ENCODE measurements at regions not wholly inside any gene's neighbourhood (a gene's known extent, or its start where the extent isn't known, plus 50 kb on each side); places are given as distances from the start of the nearest gene placed in this dataset.

DNA sequence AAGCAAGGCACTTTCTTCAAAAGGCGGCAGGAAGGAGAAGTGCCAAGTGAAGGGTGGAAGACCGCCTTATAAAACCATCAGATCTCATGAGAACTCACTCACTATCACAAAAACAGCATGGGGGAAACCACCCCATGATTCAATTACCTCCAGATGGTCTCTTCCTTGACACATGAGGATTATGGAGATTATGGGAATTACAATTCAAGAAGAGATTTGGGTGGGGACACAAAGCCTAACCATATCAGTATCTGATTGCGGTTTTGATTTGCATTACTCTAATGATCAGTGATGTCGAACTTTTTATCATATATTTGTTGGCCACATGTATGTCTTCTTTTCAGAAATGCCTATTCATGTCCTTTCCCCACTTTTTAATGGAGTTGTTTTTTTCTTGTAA, 549.3 kb upstream of the IL12A start:
- no peaks in the 10 kb centered on the region for H3K79me2 ChIP-seq (ENCODE audit: control insufficient read depth, low read length)
- TF ChIP-seq EZH2phosphoT487 (IDR thresholded peaks at IDR 0.05; ENCODE audit: borderline replicate concordance, low read length), result no peak
- TF ChIP-seq, protein P1, sequence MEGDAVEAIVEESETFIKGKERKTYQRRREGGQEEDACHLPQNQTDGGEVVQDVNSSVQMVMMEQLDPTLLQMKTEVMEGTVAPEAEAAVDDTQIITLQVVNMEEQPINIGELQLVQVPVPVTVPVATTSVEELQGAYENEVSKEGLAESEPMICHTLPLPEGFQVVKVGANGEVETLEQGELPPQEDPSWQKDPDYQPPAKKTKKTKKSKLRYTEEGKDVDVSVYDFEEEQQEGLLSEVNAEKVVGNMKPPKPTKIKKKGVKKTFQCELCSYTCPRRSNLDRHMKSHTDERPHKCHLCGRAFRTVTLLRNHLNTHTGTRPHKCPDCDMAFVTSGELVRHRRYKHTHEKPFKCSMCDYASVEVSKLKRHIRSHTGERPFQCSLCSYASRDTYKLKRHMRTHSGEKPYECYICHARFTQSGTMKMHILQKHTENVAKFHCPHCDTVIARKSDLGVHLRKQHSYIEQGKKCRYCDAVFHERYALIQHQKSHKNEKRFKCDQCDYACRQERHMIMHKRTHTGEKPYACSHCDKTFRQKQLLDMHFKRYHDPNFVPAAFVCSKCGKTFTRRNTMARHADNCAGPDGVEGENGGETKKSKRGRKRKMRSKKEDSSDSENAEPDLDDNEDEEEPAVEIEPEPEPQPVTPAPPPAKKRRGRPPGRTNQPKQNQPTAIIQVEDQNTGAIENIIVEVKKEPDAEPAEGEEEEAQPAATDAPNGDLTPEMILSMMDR (IDR thresholded peaks at IDR 0.05; ENCODE audit: low read depth, low read length, poor library complexity, severe bottlenecking), result no peak
- no peaks in the 10 kb centered on the region for H3K27me3 ChIP-seq (ENCODE audit: control insufficient read depth, low read length)
- no peak overlapping the region for H3K27ac ChIP-seq (ENCODE audit: low read depth, low read length)
- no peaks in the 10 kb centered on the region for H3K9me3 ChIP-seq (ENCODE audit: control insufficient read depth, insufficient read depth, low read length)
- H4K20me1 ChIP-seq (ENCODE audit: control insufficient read depth, insufficient read depth, low read depth, low read length), result no peaks in the 10 kb centered on the region
- H3K36me3 ChIP-seq (ENCODE audit: control insufficient read depth, low read length), result no peaks in the 10 kb centered on the region
- no peaks in the 10 kb centered on the region for H3F3A ChIP-seq (ENCODE audit: control insufficient read depth, insufficient read depth)
- H3K4me3 ChIP-seq (ENCODE audit: low read length), result no peak overlapping the region
- no peak overlapping the region for H3K4me2 ChIP-seq (ENCODE audit: low read length)
- no peaks in the 10 kb centered on the region for H3K9me2 ChIP-seq (replicated peaks; ENCODE audit: control insufficient read depth, low read length)
- no peaks in the 10 kb centered on the region for H3K4me1 ChIP-seq (ENCODE audit: control insufficient read depth, low read length)

DNA sequence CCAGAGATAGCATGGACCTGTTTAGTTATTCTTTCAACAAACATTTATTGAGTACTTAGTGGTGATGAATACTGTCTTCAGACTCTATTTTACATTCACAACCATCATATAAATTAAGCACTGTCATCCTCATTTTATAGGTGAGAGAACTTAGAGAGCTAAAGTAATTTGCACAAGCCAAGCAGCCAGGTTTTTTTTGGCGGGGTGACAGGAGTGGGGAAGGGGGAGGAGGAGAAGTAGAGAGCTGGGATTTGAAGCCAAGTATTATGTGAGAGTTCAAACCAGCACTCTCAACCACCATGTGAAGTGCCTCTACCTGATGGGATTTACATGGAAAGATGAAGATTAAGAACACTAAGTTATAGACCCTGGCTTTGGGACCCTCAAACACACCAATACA, 547.4 kb upstream of the IL12A start:
- H3K4me1 ChIP-seq (ENCODE audit: control insufficient read depth, low read length), result no peaks in the 10 kb centered on the region
- H3K4me3 ChIP-seq (ENCODE audit: low read length), result no peak overlapping the region
- no peaks in the 10 kb centered on the region for H3K9me2 ChIP-seq (replicated peaks; ENCODE audit: control insufficient read depth, low read length)
- no peaks in the 10 kb centered on the region for H3K36me3 ChIP-seq (ENCODE audit: control insufficient read depth, low read length)
- no peaks in the 10 kb centered on the region for H3F3A ChIP-seq (ENCODE audit: control insufficient read depth, insufficient read depth)
- H3K4me2 ChIP-seq (ENCODE audit: low read length), result no peak overlapping the region
- no peaks in the 10 kb centered on the region for H3K79me2 ChIP-seq (ENCODE audit: control insufficient read depth, low read length)
- H3K9me3 ChIP-seq (ENCODE audit: control insufficient read depth, insufficient read depth, low read length), result no peaks in the 10 kb centered on the region
- no peaks in the 10 kb centered on the region for H4K20me1 ChIP-seq (ENCODE audit: control insufficient read depth, insufficient read depth, low read depth, low read length)
- no peaks in the 10 kb centered on the region for H3K27me3 ChIP-seq (ENCODE audit: control insufficient read depth, low read length)
- no peak for TF ChIP-seq EZH2phosphoT487 (IDR thresholded peaks at IDR 0.05; ENCODE audit: borderline replicate concordance, low read length)
- TF ChIP-seq, protein P1 (IDR thresholded peaks at IDR 0.05; ENCODE audit: low read depth, low read length, poor library complexity, severe bottlenecking), result no peak
- no peak overlapping the region for H3K27ac ChIP-seq (ENCODE audit: low read depth, low read length)

DNA sequence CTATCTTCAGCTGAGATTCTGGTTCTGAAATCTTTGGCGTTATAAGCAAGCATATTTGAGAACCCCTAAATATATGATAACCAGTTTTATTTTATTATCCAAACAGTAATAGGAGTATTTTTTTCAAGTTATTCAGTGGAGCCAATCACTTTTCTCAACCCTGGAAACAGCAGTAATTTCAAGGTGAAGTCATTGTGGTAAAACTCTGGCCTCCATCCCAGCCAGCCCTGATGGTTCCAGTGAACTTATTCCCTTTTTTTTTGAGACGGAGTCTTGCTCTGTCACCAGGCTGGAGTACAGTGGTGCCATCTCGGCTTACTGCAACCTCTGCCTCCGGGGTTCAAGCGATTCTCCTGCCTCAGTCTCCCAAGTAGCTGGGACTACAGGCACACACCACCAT, 545.4 kb upstream of the IL12A start:
- TF ChIP-seq, protein P1 (IDR thresholded peaks at IDR 0.05; ENCODE audit: low read depth, low read length, poor library complexity, severe bottlenecking), result no peak
- TF ChIP-seq EZH2phosphoT487 (IDR thresholded peaks at IDR 0.05; ENCODE audit: borderline replicate concordance, low read length), result no peak

DNA sequence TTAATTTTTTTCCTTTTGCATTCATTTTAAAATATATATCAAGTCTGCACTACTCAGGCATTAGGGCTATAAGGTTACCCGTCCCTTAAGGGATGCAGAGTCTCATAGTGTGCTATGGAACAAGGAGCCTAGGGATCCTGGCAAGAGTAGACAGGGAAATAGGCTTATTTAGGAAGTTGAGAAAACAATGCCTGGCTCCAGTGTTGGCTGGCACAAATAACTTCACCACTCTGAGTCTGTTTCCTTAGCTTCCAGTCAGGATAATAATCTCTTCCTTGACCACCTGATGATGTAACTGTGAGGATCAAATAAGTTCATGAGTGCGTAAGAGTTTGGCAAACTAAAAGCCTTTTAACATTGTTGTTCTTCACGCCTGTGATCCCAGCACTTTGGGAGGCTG, 540.8 kb upstream of the IL12A start:
- Histone ChIP-seq H3F3A (ENCODE audit: control insufficient read depth, insufficient read depth) (no peaks in the 10 kb centered on the region), H3K9me2 (replicated peaks; ENCODE audit: control insufficient read depth, low read length) (no peaks in the 10 kb centered on the region), H3K4me3 (ENCODE audit: low read length) (no peak overlapping the region), H3K27ac (ENCODE audit: low read depth, low read length) (no peak overlapping the region), H3K9me3 (ENCODE audit: control insufficient read depth, insufficient read depth, low read length) (no peaks in the 10 kb centered on the region), H3K27me3 (ENCODE audit: control insufficient read depth, low read length) (no peaks in the 10 kb centered on the region), H3K79me2 (ENCODE audit: control insufficient read depth, low read length) (no peaks in the 10 kb centered on the region), H3K4me2 (ENCODE audit: low read length) (no peak overlapping the region), H3K4me1 (ENCODE audit: control insufficient read depth, low read length) (no peaks in the 10 kb centered on the region), H3K36me3 (ENCODE audit: control insufficient read depth, low read length) (no peaks in the 10 kb centered on the region), H4K20me1 (ENCODE audit: control insufficient read depth, insufficient read depth, low read depth, low read length) (no peaks in the 10 kb centered on the region)
- TF ChIP-seq, protein P1 (IDR thresholded peaks at IDR 0.05; ENCODE audit: low read depth, low read length, poor library complexity, severe bottlenecking), result no peak
- TF ChIP-seq EZH2phosphoT487 (IDR thresholded peaks at IDR 0.05; ENCODE audit: borderline replicate concordance, low read length), result no peak

More for the DNA sequence above, 545.4 kb upstream of the IL12A start:
- Histone ChIP-seq H3K27me3 (ENCODE audit: control insufficient read depth, low read length) (no peaks in the 10 kb centered on the region), H3F3A (ENCODE audit: control insufficient read depth, insufficient read depth) (no peaks in the 10 kb centered on the region), H4K20me1 (ENCODE audit: control insufficient read depth, insufficient read depth, low read depth, low read length) (no peaks in the 10 kb centered on the region), H3K79me2 (ENCODE audit: control insufficient read depth, low read length) (no peaks in the 10 kb centered on the region), H3K9me2 (replicated peaks; ENCODE audit: control insufficient read depth, low read length) (no peaks in the 10 kb centered on the region), H3K27ac (ENCODE audit: low read depth, low read length) (no peak overlapping the region), H3K9me3 (ENCODE audit: control insufficient read depth, insufficient read depth, low read length) (no peaks in the 10 kb centered on the region), H3K36me3 (ENCODE audit: control insufficient read depth, low read length) (no peaks in the 10 kb centered on the region), H3K4me1 (ENCODE audit: control insufficient read depth, low read length) (no peaks in the 10 kb centered on the region), H3K4me2 (ENCODE audit: low read length) (no peak overlapping the region), H3K4me3 (ENCODE audit: low read length) (no peak overlapping the region)

Data from DOHH2 (cell line).